GM19438 (cell line): ENCODE measurements at regions not wholly inside any gene's neighbourhood (a gene's known extent, or its start where the extent isn't known, plus 50 kb on each side); places are given as distances from the start of the nearest gene placed in this dataset.

Experiments used
- ATAC-seq: cut with Tn5 transposase; IDR thresholded peaks from one replicate; pipeline ENCODE4 v1.9.1; 2021; ENCODE audit warnings: low read depth; ENCODE audit not compliant: unreplicated experiment

DNA sequence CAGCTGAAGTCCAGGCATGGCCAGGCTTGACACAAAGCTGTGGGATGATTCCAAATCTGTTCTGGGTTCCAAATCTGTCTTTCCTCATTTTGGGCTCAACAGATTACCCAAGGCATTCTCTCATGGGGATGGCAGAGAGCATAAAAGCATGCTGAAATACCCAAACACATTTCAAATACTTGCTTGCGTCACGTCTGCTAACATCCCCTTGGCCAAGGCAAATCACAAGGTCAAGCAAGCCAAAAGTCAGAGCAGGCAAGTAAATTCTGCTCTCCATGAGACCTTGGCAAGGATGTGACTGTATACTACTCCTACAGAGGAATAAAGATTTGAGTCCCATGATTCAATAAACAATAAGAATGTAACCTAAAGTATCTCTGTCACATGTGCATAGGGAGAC is 306.7 kb downstream of the EPB41L4A start:
- ATAC-seq, result no peak

DNA sequence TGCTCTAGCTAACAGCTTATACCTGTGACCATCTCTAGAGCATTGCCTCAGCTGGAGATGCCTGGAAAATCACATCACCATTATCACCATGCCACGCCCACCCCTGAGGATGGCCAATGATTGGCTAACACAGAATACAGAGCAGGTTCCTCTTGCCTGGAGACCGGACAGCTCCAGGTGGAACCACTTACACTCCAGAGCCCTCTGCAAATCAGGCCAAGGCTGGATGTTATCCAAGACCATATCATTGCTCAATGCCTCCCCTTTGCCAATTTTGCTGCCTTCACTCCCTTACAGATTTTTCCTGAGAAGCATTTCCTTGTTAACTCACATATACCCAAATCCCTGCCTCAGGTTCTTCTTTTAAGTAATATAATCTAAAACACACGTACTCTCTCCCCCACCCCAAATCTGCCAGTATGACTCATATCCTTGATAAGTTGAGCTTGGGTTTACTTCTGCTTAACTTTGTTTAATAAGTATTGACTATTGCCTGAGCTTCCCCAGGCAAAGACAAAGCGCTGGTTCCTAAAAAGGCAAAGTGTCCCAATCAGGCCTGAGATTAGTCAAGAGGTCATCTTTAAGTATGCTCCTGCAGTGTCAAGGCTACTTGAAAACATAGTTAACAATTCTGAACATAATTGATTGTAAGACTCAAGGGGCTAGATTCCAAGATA is 309.6 kb downstream of the EPB41L4A start:
- ATAC-seq, result no peak

DNA sequence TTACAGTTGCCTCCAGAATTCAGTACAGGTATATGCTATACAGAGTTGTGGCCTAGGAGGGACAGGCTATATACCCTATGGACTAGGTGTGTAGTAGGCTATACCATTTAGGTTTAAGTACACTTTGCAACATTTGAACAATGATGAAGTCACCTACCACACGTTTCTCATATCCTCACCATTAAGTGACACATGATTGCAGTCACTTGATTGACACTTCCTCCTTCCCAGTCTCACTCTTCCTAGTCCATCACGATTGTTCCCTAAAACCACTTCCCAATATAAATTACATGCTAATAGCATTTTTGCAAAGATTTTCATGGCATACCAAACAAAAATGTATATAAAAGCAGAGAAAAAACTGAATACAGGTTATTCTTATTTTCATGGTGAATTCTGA is 312.2 kb downstream of the EPB41L4A start:
- no peak for ATAC-seq

DNA sequence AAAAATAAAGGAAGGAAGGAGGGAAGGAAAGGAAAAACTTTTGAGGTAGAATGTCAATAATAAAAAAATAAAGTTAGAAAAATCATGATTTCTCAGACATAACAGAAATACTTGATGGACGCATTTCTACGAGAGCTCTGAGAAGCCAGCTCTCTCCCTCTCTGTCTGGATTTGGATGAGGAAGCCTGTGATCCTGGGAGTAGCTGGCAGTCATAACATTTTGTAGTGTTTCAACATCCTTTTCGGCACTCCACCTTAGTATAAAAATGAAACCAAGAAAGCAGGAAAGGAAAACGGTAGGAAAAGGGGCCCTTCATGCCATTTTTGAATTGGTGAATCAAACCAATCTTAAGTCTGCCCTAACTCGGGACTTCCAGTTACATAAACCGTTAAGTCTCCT is 321.3 kb downstream of the EPB41L4A start:
- ATAC-seq, result no peak

DNA sequence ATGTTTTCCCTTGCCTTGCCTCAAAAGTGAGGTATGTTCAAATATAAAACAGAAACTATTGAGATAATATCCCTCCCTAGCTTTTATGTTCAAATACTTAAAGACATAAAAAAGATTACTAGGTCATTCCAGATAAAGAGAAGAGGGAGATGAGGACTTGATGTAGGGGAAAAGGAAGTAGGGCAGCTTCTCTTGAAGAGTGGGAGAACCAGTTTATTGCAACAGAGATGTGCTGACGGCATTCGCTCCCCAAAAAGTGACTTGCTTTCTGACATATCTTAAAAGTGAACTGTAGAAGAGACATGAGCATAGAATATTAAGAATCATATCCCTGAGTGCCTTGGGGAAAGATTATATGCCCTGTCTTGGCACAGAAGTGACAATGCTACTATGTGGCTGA is 330.2 kb upstream of the NREP start:
- ATAC-seq, result no peak

DNA sequence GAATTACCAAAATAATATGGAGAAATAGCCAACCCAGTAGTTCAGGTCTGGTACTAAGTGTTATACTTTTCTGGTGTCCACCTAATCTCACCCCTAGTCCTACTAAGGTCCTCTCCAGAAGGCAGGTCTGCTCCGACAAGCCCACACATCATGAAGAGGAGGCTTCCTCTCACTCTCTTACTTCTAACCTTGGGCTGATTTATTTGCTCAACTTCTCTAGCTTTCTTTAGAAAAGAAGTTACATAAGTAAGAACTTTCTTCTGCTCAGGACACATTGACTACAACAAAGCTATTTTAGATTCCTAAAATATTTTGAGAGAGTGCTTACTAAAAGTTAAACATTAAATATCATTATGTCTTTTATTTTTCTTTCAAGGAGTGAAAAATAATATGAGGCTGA is 329.7 kb upstream of the NREP start:
- no peak for ATAC-seq

DNA sequence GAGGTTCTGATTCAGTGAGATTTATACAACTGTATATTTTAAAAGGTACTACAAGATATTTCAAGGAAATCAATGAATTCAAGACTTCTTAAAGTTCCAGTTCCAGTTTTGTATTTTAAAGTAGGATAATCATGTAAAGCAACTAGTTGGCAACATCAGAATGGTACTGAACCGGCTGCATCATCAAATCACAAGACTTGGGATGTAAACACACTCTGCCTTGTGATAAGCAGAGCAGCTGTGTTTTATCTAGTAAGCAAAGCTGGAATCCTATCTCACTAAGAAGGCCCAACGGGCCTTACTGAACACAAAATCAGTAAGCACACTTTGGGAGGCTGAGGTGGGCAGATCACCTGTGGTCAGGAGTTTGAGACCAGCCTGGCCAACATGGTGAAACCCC is 327.2 kb upstream of the NREP start:
- no peak for ATAC-seq

DNA sequence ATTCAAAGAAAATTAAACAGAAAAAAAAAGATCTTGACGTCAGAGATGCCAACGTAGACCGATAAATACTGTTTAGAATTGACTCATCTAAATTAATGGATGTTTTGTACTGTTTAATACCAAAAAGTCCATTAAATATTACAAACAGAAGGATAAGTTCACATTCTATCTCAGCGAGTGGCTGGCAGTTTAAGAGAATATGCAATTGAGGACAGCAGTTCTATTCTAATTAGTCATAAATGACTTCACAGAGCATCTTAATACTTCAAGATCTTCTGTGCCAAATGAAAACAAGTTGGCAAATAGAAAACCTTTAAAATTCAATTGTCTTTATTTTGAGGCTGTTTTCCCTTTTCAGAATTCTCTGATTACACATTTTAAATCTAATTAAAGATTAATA is 326.6 kb upstream of the NREP start:
- no peak for ATAC-seq

DNA sequence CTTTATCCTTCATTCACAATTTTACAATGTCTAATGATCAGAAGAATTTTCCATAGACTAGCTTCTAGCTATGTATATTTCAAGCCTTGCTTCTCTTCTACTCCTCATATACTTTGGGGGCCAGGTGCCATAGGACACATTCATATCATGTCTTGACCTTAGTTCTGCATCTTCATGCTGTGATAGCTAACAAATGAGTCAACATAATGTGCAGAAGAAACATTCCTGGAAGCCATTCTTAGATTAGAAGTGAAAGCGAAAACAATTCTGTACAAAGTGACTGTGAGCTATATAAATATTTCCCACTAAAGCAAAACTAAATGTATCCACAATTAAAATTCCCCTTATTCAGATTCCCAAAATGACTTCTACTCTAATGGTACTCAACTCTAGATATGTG is 320.2 kb upstream of the NREP start:
- no peak for ATAC-seq

DNA sequence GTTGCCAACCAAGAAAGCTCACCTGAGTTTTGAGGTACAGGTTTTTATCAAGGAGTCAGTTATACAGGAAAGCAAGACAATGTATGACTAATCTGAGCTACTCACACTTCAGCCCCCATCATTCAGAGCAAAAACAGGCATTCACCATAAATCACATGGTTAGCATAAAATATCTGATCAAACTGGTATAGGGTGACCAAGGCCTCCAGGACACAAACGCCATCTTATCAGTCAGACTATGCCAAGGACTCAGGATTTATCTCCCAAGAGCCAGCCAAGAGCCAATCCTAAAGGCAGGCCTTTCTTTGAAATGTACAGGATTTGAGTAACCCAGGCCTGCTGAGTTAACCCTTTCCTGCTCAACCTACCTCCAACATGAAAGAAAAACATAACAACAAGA is 313.0 kb upstream of the NREP start:
- ATAC-seq, result no peak

DNA sequence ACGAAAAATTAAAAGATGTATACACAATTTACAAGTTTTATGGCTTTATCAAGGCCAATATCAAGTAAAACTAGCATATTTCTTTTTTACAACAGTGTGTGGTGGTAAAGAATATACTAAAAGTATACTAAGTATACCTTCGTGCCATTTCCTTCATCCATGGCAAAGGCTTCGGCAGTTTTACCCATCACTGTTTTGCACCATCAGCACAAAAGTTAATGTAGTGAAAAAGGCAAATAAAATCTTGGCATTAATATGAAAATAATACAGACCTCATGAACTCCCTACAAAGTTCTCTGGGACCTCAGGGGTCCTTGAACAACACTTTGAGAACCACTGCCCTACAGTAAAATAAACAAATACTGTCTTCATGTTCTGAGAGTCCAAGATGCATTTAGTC is 312.3 kb upstream of the NREP start:
- no peak for ATAC-seq

DNA sequence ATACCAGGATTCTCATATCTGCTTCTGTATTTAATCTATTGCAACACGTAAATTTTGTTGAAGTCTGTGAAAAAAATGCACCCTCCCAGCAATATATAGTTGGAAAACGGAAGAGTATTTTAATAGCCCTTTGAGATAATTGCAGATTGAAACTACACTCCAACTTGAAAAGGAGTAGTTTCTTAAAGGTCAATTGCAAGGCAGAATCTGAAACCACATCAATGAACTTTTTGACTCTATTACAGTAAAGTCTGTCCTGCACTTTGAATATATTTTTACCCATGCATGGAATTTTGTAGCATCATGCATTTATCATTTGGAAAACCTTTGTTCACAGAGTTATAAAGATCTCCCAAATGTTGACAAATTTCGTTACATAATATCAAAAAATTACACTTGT is 311.6 kb upstream of the NREP start:
- ATAC-seq, result no peak

DNA sequence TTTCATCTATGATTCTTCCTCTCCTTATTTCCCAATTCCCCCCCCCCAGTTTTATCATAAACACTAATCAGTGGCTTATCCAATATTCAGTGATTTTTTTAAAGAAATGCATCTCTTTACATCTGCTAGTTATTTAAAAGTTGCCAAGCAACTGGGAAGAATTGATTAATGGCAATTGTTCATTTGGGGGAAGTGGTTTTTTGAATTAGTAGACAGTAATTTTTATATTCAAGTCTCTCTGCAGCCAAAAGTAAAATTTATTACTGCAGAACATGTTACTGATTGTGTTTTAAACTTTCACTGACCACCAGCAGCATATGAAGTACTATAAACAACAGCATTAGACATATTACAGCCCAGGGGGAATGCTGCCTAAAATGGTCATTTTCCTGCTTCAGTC is 308.8 kb upstream of the NREP start:
- ATAC-seq, result no peak

DNA sequence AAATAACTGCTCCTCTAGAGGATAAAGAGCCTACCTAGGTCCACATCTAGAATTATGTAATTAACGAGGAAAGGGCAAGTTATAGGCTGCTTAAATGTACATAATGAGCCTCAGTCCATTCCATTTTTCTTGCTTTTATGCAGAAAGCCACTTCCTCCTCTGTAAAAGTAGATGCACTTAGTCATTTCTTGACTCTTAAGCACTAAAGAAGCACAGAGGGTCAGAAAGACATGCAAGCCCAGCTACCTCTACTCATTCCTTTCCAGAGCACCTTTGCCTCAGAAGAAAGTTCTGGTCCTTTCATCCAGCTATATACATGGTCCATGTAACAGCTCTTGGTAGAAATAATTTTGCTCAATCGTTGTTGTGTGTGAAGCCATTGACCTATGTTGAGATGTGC is 308.0 kb upstream of the NREP start:
- no peak for ATAC-seq

DNA sequence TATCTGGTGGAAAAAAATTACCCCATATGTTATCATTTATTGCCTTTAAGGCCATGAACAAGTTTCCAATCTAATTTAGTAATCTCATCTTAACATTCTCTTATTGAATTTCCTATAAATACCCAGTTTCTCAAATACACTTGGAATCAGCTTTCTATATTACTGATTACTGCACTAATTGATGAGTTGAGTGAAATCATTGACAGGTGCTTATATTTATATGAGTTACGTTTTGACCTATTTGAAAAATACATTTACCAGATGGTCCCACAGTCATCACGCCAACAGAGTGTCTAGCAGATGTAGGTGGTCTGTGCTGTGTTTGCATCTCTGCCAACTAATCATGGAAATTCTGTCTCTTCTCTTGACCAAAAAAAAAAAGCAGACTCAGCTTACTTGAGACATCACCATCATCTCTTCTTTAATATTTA is 307.3 kb upstream of the NREP start:
- no peak for ATAC-seq

DNA sequence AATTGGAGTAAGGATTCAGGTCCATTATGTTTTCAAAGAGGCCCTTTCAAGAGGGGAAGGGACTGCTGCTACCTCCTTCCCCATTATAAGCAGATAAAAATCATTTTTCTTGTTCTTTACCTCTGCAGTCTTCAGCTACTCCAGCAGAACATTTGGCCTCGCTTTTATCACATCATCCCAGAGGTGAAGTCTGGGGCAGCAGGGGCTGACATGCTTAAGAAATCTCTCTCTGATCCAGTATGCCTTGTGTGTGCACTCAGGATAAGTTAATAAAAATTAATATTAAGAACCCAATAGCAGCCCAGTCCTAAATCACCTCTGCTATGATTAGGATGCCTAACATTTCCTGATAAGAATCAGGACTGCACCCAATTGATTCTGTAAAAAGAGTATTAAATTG is 306.9 kb upstream of the NREP start:
- no peak for ATAC-seq

DNA sequence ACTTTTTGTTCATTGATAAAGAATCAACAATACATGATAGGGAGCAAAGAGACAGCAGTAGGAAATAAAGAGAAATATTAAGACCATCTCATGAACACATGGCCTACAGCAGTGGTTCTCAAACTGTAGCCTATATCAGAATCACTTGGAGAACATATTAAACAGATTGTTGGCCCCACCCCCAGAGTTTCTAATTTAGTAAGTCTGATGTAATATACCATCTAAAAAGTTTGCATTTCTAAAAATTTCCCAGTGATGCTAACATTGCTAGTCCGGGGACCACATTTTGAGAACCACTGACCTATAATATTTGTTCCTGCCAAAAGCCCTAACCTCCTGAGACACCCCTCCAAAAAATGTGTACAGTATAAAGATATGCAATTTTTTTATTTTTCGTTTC is 306.2 kb upstream of the NREP start:
- no peak for ATAC-seq

DNA sequence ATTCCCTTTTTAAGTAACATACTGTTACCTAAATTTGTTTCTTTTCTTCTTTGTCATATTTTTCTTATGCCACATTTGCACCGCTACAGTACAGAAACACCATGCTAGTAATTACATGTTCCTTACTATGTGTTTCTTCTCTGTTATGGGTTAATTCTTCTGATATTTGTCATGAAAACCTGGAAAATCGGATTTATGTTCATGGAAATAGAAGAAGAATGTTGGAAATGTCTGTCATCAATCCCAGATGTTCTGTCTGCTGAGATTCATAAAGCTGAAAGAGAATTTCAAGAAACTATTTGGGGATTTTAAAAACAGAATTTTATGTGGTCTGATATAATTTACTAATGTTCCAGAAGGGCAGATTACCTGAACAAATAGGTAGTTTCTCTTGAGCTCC is 305.2 kb upstream of the NREP start:
- no peak for ATAC-seq

DNA sequence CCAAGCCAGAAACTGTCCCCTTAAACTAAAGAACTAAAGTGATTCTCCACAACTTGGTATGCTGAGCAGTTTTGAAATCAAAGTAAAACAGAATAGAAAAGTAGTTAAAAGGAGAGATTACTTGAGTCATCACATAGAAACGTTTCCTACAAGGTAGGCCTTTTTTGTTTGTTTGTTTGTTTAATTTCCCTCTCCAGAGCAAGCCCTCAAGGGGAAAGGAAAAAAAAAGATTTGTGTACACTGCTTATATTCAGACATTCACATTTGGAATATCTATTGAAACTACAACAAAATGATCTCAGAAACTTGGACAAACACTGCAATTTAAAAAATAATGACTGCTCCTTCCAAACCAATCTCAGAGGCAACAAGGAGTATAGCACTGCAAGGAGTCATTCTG is 304.7 kb upstream of the NREP start:
- no peak for ATAC-seq

DNA sequence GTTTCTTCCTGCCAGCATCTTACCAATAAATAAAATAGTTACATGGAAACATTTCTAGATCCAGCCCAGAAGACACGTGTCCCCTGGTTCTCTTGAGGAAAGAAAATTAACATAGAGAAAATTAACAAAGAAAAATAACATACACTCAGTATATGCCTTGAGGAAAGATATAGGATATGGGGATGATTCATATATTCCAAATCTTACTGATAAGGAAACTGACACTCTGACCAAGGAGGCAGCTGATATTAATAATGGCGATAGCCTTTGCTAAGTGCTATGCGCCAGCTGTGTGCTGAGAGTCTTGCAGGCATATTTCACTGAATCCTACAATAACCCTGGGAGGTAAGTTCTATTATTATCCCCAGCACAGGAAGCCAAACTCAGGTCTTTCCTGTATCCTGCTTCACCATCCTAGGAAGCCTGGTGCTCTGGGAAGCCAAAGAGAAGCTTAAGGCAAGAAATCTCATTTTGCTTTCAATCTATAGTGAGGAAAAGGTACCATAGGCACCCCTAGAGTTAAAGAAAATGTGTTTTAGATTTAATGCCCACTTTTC is 302.7 kb upstream of the NREP start:
- no peak for ATAC-seq

DNA sequence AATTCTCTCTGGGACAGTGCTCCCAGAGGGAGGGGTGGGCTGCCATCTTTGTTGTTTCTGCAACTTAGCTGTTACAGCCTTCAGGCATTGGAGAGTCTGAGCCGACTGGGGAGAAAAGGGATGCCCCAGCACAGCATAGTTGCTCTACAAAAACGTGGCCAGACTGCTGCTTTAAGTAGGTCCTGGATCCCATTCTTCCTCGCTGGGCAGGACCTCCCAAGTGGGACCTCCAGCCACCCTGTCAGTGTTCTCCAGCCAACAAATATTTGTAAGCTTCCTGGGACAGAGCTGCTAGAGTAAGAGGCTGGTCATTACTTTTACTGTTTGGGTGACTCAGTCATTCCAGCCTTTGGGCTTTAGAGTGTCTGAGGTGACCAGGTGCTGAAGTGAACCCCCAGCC is 292.7 kb upstream of the NREP start:
- no peak for ATAC-seq

DNA sequence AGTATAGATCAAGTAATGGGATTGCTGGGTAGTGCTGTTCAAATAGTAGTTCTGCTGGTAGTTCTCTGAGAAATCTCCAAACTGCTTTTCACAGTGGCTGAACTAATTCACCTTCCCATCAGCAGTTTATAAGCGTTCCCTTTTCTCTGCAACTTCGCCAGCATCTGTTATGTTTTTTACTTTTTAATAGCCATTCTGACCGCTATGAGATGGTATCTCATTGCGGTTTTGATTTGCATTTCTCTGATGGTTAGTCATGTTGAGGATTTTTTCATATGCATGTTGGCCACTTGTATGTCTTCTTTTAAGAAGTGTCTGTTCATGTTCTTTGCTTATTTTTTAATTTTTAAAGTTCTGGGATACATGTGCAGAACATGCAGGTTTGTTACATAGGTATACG is 279.2 kb upstream of the NREP start:
- ATAC-seq, result no peak

DNA sequence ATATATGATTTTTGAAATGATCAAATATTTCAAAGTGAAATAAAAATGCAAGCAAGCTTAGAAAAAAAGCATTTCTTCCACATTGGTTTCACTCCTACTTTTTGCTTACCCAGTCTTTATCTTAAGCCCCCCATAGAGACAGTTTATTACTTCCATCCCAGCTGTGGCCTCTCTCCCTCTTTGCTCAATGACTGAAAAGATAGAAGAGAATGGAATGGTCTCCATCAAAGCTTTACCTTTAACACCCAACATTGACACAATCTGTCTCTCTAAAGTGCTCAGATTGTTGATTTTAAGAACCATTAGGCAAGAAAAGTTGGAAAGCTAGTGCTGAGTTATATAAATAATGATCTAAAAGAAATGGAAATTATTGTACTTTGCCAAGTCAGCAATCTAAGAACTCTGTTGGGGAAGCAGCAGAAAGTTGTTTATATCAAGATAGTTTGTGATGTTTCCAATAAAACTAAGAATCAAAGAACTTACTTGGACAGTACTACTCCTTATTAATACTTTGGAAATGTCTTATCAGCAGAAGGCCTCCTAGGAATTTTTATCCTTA is 277.5 kb upstream of the NREP start:
- no peak for ATAC-seq
